Activated CD4-positive, CD25-positive, alpha-beta regulatory T cell treated with anti-CD3 and anti-CD28 coated beads, Interleukin-2, amount 50 U/mL, for 72 hours (primary cell): ENCODE measurements at regions not wholly inside any gene's neighbourhood (a gene's known extent, or its start where the extent isn't known, plus 50 kb on each side); places are given as distances from the start of the nearest gene placed in this dataset.
"Not testable (repeated sequence)": the region's sequence is repeated elsewhere in the genome, so short reads cannot be mapped to it uniquely, and the experiment has no call there.

Source experiments
- DNase-seq: peaks from one replicate; pipeline ENCODE4 v3.0.0; 2021

DNA sequence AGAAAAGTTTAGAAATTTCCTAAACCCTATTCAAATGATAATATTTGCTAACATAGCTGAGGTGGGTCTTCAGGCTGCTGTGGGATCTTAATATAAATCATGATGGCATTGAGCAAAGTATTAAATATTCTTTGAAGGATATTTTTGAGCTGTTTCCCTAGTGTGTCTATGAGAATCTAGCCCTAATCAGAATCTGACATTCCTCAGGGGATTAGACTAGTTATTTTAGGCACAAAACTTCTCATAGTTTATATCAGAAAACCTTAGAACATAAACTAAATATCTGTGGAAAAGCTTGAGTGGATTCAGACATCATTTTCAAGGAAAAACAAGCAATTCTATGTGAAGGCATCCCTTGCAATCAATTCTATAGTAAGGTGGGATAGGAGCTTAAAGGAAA, 594.5 kb downstream of the RFPL4B start:
- no peak for DNase-seq

DNA sequence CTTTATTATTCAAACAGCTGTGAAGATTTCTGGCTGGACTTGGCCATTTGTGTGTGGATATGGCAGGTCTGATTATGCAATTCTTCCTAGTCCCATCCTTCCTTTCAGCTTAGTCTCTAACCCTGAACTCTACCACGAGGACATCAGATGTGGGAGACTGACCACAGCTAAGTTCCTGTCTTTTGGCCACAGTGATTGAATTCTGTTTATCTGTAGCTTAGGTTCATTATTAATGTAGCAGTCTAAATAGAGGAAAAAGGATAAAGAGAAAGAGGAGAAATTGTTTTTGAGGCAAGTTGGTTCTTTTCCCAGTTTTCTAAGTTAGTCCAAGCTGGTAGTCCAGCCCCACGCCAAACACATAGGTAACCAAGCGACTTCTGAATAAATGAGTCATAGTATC, 598.9 kb downstream of the RFPL4B start:
- DNase-seq: no peak

DNA sequence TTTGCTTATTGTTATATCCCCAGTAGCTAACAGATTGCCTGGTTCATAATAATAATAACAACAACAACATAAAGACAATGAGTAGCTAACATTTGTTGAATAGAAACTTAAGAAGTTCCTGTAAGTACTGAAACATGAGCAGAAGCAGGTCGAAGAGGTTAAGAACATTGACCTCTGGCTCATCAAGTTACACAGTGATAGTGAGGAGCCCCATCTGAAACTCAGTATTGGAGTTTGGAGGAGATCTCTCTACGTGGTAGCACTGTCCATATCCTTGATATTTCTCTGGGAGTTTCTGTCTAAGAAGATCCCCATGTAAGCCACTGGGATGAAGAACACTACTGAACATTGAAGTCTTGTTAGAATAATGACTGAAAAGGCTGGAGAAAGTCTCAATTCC, 600.4 kb downstream of the RFPL4B start:
- DNase-seq: no peak

DNA sequence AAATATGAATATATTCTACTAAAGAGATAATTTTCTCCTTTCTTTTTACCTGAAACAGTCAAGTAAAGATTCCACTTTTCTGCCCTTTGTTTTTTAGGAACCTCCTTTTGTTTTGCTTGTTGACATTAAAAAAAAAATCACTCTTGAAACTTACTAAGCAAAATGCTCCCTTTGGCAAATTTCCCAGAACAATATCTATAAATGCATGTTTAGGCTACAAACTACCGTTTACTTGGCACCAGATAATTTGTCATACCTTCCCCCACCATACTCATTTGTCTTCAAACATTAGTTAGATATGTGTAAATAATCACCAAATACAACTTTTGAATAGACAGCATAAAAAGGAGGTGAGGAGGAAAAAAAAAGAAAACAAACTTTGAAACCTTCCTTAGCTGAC, 604.7 kb downstream of the RFPL4B start:
- no peak for DNase-seq

DNA sequence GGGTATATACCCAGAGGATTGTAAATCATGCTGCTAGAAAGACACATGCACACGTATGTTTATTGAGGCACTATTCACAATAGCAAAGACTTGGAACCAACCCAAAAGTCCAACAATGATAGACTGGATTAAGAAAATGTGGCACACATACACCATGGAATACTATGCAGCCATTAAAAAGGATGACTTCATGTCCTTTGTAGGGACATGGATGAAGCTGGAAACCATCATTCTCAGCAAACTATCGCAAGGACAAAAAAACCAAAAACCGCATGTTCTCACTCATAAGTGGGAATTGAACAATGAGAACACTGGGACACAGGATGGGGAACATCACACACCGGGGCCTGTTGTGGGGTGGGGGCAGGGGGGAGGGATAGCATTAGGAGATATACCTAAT, 608.6 kb downstream of the RFPL4B start:
- DNase-seq: not testable (repeated sequence)

DNA sequence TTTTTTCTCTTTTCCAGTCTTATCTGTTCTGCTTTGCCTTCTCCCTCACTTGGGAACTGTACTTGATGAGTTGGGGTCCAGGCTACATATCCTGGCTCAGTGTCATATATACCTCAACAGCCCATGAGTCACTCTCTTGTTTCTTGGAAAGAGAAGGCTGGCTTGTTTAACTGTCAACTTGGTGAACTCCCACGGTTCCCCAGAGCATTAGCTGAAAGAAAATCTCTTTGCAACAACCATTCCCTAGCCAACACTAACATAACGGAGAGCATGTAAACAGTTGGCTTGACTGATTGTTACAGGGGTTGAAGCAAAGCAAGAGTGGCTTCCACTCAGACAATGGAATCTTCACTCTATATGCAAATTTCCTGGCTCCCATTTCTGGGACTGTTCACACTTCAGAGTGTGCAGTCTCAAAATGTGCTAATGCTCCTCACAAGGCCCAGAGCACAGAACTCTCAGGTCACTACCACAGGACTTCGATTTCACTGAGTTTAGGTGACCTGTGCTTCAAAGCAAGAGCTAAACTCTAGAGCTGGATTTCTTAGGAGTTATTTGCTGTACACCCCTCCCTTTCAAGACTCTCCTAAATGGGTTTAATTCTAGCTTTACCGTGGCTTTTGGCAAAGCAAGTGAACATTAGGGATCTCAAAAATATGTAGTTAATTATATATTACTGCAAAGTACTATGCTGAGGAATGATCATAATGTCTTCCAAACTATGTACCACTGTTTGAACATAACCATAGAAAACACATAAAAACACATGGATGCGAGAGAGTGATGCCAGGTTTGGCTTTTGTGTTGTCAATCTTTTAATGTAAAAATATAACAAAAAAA, 609.8 kb downstream of the RFPL4B start:
- DNase-seq: no peak

DNA sequence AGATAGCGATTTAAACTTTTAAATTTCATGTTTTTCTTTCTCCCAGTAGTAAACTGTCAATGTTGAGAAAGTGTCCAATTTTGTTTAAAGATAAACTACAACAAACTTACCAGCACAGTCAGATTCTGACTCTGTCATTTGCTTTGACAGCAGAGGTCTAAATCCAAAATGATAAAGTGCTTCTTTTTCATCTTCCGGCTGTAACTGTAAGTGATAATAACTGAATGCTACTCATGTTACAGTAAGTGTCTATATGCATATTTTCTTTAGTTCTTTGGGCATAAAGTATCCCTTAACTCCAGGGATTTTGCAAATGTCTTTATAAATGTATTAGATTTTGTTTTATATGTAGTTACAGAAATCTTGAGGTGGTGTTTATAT, 610.4 kb downstream of the RFPL4B start:
- DNase-seq: no peak

DNA sequence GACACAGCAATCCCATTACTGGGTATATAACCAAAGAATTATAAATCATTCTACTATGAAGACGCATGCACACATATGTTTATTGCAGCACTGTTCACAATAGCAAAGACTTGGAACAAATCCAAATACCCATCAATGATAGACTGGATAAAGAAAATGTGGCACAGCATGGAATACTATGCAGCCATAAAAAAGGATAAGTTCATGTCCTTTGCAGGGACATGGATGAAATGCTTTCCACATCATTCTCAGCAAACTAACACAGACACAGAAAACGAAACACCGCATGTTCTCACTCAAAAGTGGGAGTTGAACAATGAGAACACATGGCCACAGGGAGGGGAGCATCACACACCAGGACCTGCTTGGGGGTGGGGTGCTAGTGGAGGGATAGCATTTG, 613.0 kb downstream of the RFPL4B start:
- not testable (repeated sequence) for DNase-seq

DNA sequence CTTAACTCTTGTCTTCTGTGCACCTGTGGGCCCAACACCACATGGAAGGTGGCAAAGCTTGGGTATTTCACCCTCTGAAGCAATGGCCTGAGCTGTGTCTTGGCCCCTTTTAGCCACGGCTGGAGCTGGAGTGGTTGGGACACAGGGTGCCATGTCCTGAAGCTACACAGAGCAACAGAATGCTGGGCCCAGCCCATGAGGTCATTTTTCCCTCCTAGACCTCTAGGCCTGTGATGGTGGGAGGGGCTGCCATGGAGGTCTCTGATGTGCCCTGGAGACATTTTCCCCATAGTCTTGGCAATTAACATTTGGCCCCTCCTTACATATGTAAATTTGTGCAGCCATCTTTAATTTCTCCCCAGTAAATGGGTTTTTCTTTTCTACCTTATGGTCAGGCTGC, 620.8 kb downstream of the RFPL4B start:
- DNase-seq: no peak

DNA sequence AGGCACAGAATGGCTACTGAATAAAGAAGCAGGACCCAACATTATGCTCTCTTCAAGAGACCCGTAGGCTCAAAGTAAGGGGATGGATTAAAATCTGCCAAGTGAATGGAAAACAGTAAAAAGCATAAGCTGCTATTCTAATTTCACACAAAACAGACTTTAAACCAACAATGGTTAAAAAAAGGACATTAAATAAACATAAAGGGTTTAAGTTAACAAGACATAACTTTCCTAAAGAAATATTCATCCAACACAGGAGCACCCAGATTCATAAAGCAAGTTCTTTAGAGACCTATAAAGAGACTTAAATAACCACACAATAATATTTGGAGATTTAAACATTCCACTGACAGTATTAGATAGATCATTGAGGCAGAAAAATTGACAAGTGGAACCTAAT, 624.5 kb downstream of the RFPL4B start:
- DNase-seq: no peak

DNA sequence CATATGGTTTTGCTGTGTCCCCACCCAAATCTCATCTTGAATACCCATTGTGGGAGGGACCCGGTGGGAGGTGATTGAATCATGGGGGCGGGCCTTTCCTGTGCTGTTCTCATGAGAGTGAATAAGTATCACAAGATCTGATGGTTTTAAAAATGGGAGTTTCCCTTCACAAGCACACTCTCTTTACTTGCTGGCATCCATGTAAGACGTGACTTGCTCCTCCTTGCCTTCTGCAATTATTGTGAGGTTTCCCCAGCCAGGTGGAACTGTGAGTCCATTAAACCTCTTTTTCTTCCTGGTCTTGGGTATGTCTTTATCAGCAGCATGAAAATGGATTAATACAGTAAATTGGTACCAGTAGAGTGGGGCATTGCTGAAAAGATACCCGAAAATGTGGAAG, 627.8 kb downstream of the RFPL4B start:
- not testable (repeated sequence) for DNase-seq

DNA sequence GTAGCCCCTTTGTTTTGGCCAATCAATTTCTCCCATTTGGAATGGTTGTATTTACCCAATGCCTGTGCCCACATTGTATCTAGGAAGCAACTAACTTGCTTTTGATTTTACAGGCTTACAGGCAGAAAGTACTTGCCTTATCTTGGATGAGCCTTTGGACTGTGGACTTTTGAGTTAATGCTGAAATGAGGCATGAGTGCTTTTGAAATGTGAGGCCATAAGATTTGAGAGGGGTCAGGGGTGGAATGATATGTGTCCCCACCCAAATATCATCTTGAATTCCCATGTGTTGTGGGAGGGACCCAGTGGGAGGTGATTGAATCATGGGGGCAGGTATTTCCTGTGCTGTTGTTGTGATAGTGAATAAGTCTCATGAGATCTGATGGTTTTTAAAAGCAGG, 629.4 kb downstream of the RFPL4B start:
- not testable (repeated sequence) for DNase-seq

DNA sequence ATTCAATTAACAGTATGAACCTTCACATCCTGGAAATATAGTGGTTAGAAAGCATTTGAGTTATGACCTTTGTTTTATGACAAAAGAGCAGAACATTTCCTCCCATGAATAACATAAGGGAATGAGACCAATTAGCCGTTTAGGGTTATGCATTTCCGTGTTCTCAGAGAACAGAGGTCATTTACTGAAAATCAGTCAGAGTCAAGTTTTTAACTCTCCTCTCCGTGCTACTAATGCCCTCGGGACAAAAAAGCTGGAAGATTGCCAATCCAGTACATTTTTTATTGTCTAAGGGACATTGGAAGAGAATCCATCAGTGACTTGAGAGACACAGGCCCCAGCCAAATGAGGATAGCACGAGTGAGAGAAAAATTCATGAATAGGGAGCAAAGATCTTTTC, 632.7 kb downstream of the RFPL4B start:
- DNase-seq: no peak

DNA sequence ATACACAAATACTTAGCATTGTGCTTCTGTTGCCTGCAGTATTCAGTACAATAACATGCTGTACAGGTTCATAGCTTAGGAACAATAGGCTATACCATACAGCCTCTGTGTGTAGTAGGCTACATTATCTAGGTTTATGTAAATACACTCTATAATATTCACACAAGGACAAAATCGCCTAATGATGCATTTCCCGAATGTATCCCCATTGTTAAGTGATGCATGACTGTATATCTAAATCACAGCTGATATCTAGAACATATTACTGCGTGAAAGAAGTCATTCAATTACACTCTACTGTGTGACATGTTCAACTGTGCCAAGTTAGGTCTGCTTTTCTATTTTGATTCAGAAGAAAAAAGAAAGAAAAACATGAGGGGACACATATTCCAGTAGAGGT, 633.5 kb downstream of the RFPL4B start:
- no peak for DNase-seq

DNA sequence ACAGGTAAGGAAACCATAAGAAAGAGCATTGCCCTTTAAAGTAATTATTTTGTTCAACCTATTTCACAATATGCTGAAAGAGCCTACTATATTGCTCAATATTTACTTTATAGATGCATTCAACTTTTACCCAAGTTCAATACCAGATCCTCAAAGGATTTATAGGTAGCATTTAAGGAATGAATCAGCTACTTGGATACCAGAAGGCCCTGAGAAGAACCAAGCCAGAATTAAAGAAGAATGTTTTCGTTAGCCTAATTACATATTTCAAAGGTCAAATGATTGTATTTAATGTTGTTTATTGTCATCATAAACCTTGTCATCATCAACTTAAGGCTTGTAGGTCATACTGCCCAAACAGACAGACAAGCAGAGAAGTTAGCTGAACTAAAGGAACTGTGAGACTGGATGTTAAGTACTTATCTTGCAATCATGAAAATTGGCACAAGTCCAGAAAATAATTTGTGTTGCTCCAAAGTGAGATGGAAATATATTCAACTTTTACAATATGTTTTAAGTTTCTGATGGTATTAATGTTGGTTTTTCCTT, 636.7 kb downstream of the RFPL4B start:
- DNase-seq: no peak

DNA sequence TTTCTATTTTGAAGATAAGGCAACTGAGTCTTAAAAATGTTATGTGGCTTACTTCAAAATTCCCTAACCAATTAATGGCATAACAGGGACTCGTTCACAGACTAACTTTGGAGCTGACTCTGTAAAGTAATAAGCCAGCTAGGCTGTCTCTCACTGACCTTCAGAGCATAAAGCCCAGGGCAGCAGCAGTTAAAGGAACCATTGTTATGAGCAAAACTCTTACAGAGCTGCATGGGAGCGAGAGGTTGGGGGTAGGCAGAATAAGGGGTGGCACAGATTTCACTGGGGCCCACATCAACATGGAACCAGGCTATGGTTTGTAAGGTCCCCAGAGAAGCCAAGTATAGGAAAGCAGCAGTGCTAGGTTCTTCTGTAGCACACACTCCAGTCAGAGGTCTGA, 637.8 kb downstream of the RFPL4B start:
- no peak for DNase-seq

DNA sequence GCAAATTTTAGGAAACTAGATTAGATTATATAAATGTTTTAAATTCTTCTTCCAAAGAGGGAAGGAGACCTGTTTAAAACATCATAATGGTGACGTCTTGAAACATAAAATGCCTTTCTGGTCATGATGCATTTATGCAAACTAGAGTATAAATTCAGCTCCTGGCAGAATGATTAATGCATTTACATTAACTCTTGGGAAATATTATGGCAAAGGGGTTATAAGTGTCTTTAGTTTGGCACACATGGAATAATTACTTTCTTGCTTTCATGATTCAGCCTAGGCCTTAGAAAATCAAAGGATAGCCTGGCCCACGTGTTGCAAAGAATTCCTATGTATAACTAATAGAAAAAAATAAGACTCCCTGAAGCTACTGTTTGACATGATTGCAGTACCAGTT, 639.2 kb downstream of the RFPL4B start:
- no peak for DNase-seq

DNA sequence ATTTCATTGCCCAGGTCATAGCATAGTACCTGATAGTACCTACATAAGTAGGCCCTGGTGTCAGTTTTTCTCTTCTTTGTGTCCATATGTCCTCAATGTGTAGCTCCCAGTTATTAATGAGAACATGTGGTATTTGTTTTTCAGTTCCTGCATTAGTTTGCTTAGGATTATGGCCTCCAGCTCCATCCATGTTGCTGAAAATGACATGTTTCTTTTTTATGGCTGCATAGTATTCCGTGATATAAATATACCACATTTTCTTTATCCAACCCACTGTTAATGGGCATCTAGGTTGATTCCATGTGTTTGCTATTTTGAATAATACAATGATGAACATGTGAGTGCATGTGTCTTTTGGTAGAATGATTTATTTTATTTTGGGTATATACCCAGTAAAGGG, 641.6 kb downstream of the RFPL4B start:
- no peak for DNase-seq

DNA sequence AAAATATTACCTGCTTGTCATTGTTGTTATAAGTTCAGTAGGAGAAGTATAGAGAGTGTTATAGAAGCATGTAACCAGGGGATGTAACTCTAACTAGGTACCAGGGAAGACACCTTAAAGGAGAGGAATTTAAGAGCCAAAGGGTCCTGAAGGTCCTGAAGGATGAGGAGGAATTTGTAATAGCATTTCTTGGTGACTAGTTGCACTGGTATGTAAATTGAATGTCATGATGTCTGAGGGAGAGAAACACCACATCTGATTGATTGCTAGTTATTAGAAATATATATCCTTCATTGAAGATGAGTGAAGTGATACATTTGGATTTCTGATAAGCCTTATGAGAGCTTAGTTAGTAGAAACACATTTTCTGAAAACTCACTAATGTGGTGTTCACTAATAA, 643.8 kb downstream of the RFPL4B start:
- DNase-seq: no peak

DNA sequence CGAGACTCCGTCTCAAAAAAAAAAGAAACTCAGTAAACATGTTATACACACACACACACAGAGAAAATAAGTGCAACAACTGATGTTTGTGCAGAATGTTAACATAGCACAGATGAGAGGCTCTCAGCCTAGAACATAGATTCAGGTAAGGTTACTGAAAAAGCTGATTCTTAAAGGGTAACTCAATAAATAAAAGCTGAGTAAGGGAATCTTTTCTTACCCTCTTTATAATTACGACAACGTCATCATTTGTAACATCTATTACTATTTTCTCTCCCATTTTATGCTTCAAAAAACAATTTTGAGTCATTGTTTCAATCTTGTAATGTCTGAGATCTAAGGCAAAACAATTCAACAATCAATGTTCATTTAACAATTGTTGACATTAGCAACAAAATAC, 644.8 kb downstream of the RFPL4B start:
- DNase-seq: no peak

DNA sequence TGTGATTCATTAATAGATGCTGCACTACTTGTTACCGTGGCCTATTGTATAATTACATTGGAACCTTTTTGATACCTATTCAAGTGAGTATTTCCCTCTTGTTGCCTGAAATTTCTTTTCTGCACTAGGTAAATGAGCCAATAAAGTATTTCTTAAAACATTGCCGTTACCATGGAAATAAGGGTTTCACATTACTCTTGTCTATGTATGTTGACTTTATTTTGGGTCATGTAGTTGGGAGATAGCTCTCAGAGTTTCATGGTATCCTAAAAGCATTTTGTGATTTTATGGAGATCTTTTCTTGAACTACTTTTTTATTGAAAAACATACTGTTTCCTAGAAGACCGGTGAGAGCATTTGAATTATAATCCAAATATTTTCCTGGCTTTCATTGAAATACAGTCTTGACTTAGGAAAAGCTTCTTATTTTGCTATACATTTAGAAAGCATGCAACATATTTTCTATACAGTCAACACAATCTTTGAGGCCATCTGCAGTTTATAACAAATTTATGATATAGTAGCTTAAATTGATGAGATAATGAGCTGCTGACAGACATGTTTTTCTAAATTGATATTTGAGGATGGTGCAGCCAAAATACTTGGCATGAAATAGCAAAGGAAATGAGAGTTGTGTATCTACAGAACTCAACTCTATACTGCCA, 650.4 kb downstream of the RFPL4B start:
- DNase-seq: no peak

DNA sequence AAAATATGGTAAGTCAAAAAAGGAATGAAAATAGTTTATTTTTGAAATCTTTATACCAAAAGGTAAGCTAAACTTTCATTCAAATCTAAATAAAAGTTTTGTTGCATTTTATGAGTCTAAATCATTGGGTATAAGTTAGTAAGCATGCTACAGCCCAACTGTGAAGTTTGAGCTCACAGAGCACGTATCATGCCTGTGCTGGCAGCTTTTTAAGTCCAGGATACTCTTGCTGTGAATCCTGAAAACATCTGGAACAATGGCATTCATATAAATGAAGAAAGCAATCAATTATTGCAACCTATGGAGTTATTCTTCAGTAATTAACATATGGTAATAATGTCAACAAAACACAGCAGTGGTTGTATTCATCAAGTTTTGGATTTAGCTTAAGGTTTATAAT, 656.9 kb downstream of the RFPL4B start:
- DNase-seq: no peak

DNA sequence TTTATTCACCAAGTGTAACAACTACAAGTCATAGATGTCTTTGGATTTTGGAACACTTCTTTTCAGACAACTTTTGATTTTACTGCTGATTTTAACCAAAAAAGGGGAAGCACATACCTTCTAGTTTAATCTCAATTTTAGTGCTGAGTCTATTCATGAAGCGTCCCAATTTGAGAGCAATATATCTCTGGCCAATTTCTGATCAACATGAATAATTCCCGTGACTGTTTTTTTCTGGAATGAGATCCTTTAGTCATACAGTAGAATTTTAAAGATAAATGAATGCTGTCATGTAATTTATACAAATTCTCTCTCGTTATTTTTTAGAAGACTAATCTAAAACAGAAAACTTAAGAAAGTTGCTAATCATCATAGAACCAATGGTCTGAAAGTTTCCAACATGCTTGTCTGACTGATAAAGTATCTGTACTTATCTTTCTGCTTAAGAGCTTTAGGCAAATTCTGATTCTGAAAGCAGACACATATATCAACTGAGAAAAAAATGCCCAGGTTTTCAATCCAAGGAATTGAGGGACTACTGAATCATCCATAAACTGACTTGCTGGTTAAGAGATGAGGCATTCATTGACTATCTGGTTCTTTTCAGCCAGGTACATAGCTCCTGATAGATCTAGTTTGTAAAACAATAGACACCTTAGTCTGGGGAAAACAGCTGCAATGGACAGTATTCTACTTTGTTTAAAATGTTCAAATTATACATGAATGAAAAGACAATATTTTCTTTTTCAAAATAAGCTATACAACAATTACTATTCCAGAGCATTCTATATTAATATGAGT, 657.5 kb downstream of the RFPL4B start:
- DNase-seq: no peak

DNA sequence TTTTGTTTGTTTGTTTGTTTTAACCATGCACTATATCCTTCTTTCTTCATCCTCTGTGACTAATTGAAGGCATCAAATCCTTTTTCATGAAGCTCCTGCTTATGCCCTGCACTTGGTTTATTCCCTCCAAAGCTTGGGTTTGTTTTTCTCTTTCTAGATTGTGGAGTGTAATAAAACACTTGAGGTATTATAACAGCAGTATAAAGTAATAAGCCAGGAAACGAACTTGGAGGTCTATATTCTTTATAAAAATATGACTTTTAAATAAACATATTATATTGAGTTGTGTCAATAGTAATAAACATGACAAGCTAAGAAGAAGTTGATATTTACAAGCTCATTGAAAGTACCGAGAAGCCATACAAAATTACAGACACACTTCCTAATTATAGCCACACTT, 659.4 kb downstream of the RFPL4B start:
- DNase-seq: no peak
